ENCODE measurements at regions not wholly inside any gene's neighbourhood (a gene's known extent, or its start where the extent isn't known, plus 50 kb on each side); places are given as distances from the start of the nearest gene placed in this dataset.

DNA sequence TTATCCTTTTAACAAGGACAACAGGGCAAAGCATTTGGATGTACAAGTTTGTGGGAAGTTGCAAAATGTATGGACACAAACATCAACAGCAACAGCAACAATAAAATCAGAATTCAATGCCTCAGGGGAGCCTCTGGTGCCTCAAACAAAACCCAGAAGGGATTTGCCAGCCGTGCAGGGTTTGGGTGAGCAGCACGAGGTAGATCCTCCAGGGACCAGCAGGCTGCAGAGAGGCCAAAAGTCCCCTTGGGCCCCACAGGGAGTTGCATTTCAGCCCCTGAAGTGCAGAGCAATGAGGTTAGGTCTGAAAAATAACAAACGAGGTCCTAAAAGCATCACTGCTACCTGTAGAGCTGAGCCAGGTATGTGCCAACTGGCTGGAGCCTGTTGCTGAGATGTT lies 51.7 kb upstream of the CPXM2 start:
- TF ChIP-seq EZH2 (IDR thresholded peaks at IDR 0.05; ENCODE audit: low read depth) = no peak
- no peak for TF ChIP-seq CTCF (conservative IDR thresholded peaks at IDR 0.05)
